NCI-H1694 treated with DMSO at 0.1 percent for 48 hours (cell line): ENCODE measurements at regions not wholly inside any gene's neighbourhood (a gene's known extent, or its start where the extent isn't known, plus 50 kb on each side); places are given as distances from the start of the nearest gene placed in this dataset.

Experiments used
- DNase-seq: peaks from one replicate; lab custom pipeline; 2025; lab: John Stamatoyannopoulos, UW

GRCh38 chr15:95325763-95326404 lies 1004.6 kb upstream of the NR2F2 start:
- DNase-seq: no peak

- DNase-seq: no peak
Observed at GRCh38 chr15:95326431-95327182, 1003.9 kb upstream of the NR2F2 start.

- DNase-seq: no peak
Observed at GRCh38 chr15:95327183-95327525, 1003.3 kb upstream of the NR2F2 start.

GRCh38 chr15:95327661-95328060 lies 1002.8 kb upstream of the NR2F2 start:
- no peak for DNase-seq

- no peak for DNase-seq
Observed at GRCh38 chr15:95328559-95328958, 1001.9 kb upstream of the NR2F2 start.

- no peak for DNase-seq
Observed at GRCh38 chr15:95329362-95329761, 1001.1 kb upstream of the NR2F2 start.

- no peak for DNase-seq
Observed at GRCh38 chr15:95341686-95342085, 988.8 kb upstream of the NR2F2 start.

- DNase-seq: no peak
Observed at GRCh38 chr15:95345867-95346266, 984.6 kb upstream of the NR2F2 start.

GRCh38 chr15:95346721-95347475 lies 983.6 kb upstream of the NR2F2 start:
- no peak for DNase-seq

- DNase-seq: no peak
Observed at GRCh38 chr15:95347837-95348236, 982.7 kb upstream of the NR2F2 start.

GRCh38 chr15:95350908-95351307 lies 979.6 kb upstream of the NR2F2 start:
- DNase-seq: no peak

GRCh38 chr15:95352631-95353187 lies 977.8 kb upstream of the NR2F2 start:
- DNase-seq: no peak

GRCh38 chr15:95353512-95353911 lies 977.0 kb upstream of the NR2F2 start:
- DNase-seq: no peak

- no peak for DNase-seq
Observed at GRCh38 chr15:95359966-95360365, 970.5 kb upstream of the NR2F2 start.

- no peak for DNase-seq
Observed at GRCh38 chr15:95362306-95362705, 968.2 kb upstream of the NR2F2 start.

GRCh38 chr15:95363646-95364045 lies 966.9 kb upstream of the NR2F2 start:
- DNase-seq: no peak

GRCh38 chr15:95365511-95366107 lies 964.9 kb upstream of the NR2F2 start:
- DNase-seq: no peak

- no peak for DNase-seq
Observed at GRCh38 chr15:95368191-95368590, 962.3 kb upstream of the NR2F2 start.

GRCh38 chr15:95368755-95369601 lies 961.5 kb upstream of the NR2F2 start:
- DNase-seq: no peak

GRCh38 chr15:95370291-95370690 lies 960.2 kb upstream of the NR2F2 start:
- DNase-seq: no peak

- no peak for DNase-seq
Observed at GRCh38 chr15:95371664-95372063, 958.8 kb upstream of the NR2F2 start.
